GM19397 (cell line): ENCODE measurements at regions not wholly inside any gene's neighbourhood (a gene's known extent, or its start where the extent isn't known, plus 50 kb on each side); places are given as distances from the start of the nearest gene placed in this dataset.

Experiments used
- ATAC-seq: cut with Tn5 transposase; IDR thresholded peaks from one replicate; pipeline ENCODE4 v1.9.1; 2021; ENCODE audit warnings: mild to moderate bottlenecking, moderate library complexity; ENCODE audit not compliant: unreplicated experiment

DNA sequence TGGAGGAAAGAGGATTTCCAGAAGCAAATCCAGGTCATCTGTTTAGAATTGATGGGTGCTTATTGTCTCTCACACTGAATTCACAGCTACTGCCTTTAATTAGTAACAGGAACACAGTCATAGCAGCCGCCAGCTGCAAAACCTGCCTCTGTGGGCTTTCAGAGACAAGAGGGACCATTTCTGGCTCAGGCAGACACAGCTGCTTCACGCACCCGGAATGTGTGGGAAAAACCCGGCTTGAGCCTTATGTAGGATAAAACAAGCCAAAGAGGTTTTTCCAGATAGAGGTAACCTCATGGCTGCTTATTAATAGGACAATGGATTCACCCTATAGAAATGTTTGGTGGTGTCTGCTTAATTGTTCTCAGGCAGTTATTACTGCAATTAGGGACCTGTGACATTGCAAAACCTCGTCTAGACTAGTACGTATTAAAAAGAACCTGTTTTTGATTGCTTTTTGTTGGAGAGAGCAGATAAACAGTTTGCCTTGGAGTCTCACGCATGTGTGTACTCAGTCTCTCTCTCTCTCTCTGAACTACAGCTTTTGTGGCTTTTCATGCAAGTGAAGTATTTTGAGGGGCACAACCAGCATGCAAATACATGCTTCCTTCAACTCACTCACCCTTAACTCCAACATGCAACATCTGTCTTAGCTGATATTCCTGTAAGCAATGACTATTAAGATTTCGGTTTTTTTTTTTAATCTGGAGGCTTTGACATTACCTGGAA is 302.7 kb downstream of the PLK2 start:
- ATAC-seq = no peak

DNA sequence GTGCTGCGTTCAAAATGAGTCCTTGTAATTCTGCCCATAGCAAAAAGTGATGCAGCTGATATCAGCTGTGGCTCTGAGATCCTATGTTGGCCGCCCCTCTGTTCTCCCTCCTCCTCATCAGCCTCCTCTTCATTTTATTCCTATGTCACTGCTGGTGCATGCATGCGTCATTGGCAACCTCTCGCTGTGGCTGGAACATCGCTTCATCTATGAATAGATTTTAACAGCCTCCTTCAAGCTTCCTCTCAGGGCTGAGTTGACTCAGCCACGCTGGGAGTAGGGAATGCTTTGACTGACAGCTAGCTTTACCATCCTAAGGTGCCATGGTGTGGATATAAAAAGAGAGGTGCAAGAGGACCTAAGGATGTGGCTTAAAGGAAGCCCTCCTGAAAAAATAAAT is 303.5 kb downstream of the PLK2 start:
- no peak for ATAC-seq

DNA sequence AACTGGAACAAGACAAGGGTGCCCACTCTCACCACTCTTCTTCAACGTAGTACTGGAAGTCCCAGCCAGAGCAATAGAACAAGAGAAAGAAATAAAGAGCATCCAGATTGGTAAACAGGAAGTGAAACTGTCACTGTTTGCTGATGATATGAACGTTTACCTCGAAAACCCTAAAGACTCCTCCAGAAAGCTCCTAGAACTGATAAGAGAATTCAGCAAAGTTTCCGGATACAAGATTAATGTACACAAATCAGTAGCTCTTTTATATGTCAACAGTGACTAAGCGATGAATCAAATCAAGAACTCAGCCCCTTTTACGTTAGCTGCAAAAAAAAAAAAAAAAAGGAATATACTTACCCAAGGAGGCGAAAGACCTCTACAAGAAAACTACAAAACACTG is 306.6 kb downstream of the PLK2 start:
- no peak for ATAC-seq

DNA sequence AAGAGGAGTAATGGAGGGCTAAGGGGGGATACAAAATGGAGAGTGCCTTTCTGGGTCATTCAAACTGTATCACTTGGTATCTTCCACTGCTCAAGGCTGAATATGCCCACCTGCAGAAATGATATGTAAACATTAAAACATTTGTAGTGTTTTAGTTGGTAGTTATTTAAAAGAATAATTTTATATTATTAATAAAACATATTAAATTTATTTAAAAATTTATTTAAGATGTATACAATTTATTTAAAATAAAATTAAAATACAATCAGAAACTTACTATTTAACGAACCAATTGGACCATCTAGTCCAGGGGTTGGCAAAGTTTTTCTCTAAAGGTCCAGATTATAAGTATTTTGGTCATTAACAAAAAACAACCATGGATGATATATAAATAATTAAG is 308.5 kb downstream of the PLK2 start:
- ATAC-seq = no peak

DNA sequence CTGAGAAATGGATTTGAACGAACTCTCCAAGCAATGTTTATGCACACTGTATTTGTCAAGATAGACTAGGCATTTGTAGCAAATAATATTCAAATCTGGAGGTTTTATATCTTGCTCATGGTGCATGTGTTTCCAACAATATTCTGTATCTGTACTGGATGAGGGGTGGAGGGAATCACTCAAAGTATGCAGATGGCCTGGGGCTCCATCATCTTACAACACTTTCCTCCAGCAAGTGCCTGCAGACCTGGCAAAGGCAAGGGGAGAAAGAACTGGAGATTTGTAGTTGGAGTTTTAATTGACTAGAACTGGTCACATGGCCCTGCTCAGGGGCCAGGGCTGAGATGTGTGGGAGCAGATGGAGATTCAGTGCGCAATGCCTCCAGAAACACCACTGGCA is 309.0 kb downstream of the PLK2 start:
- no peak for ATAC-seq

DNA sequence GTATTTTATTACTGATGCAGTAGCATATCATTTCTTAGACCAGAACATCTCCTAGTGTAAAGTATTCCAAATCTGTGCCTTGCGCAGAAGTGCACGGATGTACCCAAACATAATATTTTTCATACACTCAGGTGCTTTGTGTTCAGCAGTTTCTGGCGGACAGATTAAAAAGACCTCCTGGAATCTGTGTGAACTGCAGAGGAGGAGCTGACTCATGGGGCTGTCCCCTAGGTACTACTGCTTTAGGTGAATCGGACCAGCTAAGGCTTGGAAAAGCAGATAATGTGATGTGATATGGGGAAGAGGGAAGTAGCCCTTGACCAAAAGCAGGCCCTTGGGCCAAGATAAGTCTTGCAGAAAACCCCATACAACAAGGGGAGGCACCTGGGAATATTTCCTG is 310.1 kb downstream of the PLK2 start:
- no peak for ATAC-seq

DNA sequence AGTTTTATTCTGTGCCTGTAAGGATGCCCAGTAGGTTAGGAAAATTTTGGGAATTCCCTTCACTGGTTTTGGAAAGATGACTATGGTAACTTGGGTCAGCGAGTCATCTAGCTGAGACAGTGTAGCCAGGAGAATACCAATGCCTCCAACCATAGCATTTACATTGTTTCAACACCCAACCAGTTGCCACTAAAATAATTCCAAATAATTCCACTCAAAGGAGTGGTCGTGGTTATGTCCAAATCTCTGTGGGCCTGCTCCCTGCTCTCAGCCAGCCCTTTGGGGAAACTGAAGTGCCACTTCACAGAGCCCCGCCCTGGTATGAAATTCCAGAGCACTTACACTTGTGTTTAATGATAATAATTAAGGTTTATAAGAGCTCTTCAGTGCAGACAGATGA is 310.5 kb downstream of the PLK2 start:
- ATAC-seq = no peak

DNA sequence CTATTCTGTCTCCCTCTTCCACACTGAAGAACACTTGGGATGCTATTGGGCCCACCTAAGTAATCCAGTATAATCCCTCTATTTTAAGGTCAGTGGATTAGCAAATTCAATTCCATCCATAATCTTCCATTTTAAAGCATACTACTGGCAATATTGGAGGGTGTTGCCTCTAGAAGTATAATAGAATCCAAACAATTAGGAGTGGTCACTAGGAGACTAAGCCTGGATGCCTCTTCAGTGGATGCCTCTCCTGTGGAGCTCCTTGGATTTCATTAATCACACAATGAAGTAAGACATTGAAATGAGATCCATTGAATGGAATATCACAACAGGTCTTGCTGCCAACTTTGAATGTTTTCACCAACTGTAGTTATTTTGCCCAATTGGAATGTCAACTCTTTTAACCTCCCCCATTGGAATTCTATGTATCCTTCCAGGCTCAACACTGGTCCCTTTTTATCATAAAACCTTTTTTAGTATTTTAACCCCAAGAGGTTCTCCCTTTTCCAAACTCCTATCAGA is 311.6 kb downstream of the PLK2 start:
- no peak for ATAC-seq

DNA sequence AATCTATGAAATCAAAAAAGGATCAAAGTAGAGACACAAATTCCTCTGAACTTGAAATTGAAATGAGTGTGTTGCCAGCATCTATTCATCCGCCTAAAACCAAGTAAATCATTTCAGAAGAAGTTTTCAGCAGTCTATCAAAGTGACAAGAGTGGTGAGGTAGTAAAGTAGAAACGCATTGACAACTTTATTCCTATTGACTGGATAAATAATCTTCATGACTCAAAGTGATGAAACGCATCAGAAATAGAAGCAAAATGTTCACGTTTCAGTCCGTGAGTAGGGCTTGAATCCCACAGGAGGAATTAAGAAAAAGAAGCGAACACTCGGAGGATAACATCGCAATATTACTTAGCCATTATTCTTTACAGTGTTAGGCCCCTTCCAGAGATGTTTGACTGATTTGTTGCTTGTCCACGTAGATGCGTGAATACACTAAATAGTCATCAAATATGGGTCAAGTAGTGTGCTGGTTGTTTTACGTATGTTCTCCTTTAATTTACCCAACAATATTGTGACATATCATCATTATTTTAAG is 314.4 kb downstream of the PLK2 start:
- ATAC-seq = no peak

DNA sequence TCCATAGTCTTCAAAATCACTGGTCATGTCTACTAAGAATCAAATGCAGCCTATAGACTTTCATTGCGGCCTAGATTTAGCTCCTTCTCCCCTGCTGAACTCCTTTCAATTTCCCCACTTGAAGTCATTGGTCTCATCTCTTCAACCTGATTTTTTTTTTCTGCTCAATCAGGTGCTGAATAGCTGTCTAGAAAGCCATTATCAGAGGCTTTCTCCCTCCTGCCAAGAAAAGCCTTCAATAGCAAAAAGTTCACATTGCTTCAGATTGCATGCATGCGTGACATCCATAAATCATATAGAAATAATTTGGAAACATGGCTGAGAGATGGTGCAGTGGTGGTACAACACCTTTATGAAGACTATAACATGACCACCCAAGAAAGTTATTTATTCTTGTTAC is 316.2 kb downstream of the PLK2 start:
- no peak for ATAC-seq

DNA sequence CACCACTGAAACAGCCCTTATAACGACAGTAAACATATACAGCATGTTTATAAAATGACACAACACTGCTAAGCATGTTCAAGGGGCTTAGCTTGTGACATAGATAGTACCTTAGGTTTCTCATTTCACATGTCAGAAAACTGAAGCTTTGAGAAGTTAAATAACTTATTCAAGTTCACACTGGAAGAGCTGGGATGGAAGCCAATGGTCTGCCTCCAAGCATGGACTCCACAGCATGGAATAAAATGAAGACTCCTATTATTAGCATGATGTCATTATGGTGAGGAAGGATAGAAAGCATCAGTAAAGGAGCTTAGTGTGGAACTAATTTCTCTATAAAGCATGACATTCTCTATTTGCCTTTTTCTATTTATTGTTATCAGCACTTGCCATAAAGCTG is 316.7 kb downstream of the PLK2 start:
- ATAC-seq = no peak

DNA sequence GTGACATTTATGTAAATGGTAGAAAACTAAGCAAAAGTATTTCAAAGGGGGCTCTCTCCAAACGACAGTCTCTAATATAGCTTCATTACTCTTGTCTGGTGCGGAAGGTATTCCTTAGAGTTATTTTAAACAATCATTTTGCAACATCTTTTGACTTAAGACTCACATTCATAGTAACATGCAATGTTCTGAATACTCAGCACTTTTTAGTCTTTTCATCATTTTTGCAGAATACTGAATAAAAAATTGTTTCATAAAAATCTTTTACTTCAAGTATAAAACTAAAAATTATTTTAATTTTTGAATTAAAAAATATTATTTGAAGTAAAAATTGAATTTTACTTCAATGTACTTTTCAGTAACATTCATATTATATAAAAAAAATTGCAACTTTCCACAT is 321.1 kb downstream of the PLK2 start:
- no peak for ATAC-seq

DNA sequence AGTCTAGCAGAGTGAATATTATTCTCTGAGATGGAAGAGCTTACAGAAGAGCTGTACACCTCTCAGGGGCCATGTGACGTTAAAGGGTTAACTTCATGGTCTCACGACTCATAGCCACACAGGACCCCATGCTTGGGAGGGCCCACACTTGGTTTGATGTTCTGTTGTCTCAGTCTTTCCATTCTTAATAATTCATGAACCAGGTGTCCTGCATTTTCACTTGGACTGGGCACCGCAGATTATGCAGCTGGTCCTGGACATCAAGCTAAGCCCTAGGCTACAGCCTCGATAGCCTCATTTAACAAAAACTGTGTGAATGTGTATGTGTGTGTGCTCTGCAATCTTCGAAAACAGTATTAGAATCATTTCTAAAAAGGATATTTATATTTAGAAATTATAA is 323.5 kb downstream of the PLK2 start:
- no peak for ATAC-seq

DNA sequence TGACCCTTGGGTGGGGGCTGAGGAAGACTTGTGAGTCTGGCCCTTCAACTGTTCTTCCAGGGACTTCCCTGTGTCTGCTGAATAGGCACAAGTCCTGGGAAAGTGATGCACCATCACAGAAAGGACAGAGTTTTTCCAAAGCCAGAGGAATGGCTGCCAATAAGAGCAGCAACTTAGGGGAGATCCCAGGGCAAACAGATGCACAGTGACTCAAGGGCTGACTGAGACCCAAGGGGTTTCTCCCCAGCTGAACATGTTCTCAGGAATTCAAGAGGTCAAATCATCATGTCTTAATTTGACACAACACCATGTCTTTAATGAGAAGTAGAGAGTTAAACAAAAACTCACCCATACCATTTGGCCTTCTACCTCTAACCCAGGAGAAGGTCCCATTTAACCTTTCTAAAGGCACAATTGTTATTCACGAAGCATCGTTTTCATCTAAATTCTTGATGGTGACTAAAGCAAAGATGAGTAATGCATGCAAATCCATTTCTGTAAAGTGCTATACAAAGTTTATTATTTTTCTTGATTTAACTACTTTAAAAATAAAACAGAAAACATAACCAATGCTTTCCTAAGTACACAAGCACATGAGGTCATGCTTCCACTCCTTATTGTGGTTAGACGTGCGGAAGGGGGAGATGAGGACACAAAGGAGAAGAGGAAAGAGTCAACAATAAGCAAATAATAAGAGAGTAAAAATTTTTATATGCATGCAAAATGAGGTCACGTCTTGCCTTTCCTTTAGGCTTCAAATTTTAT is 324.1 kb downstream of the PLK2 start:
- no peak for ATAC-seq

DNA sequence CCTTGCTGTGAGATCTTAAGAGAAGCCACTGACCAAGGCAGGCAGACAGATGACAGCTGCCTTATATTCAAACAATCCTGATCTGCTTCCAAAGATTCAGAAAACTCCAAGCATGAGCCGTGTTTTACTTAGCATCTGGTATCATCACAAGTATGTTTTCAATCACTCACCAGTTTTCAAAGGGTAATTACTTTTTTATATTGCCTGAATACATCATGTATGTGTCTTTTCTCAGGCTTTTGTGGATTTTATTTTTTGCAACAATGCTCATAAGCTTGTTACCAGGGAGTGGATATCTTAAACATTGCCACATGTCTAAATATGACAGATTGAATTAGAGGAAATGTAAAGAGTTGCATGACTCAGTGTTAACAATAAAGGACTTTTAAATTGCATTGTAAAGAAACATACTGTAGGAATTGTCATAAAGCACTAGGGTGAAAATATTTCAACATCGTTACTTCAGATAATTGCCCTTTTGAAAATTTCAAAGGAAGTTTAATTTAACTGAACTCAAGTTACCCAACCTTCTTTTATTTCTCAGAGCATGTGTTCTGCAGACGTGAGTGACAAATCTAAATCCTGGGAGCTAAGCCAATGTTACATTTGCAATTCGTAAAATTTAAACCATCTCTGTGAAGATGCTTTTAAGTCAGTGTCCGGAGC is 326.1 kb downstream of the PLK2 start:
- no peak for ATAC-seq

DNA sequence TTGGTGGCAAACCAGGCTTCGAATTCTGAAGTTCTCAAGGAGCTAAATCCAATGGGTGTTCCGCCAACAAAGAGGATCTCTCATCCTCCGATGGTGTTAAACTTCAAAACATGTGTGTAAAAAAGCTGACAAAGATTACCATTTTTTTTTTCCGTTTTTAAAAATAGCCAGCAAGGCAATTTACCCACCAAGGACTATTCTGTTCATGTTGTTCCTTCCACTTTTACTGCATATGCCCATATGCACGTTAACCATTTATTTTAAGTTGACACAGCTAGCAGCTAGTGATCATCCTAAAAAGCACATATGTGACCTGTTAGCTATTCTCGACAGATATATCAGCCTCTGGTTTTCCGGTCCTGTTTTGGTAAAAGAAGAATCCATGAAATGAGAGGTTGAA is 326.7 kb downstream of the PLK2 start:
- ATAC-seq = no peak

DNA sequence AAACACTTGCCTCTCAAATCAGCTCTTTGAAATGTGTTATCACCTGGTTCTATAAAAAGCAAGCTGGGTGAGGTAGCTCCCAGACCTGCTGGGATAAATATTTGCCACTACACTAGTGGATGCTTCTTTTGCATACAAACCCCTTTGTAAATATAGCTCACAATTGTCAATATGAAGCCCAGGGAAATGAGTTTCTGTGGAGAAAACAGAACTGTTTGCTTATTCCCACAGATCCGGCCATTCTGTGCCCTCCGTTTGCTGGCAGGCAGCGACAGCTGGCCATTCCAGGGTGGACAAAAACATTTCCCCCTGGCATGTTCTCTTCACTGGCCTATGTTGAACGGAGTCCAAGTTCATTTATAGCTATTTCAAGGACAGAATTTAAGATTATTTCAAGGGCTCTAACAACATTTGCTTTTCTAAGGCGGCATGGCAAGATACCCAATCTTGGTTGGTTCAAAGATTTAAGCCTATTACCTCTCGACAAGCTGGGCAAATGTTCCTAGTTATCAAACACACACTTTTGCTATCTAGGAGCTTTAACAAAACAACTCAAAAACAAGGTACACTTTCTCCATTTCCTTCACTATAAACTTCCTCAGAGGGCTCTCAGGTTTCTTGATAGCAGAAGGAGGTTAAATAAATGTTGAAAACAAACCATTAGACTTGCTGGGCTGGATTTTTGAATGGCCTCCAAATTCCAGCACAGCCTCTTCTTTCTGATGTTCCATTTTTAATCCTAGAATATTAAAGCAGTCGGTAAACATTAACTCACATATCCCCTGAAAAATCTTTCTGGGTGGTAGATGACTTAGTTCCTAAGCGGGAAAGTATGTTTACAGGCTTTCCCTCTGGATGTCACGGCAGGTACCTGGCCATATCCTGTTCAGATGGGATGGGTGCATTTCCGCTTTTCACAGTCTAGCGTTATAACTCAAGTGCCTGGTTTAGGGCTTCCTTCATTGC is 332.3 kb downstream of the PLK2 start:
- no peak for ATAC-seq

DNA sequence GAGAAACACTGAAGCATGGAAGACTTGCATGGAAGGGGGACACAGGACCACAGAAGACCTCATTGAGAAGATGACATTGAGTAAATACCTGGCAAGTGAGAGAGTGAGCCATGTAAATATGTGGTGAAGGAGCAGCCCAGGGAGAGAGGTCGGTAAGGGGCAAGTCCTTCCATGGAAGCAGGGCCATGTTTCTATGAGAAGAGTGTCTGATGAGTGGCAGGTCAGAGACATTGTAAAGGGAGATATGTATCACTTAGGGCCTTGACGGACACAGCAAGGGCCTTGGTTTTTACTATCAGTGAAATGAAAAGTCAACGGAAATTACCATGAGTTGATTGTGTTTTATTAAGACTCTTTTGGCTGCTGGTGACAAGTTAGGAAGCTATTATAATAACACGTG is 336.4 kb downstream of the PLK2 start:
- ATAC-seq = no peak

DNA sequence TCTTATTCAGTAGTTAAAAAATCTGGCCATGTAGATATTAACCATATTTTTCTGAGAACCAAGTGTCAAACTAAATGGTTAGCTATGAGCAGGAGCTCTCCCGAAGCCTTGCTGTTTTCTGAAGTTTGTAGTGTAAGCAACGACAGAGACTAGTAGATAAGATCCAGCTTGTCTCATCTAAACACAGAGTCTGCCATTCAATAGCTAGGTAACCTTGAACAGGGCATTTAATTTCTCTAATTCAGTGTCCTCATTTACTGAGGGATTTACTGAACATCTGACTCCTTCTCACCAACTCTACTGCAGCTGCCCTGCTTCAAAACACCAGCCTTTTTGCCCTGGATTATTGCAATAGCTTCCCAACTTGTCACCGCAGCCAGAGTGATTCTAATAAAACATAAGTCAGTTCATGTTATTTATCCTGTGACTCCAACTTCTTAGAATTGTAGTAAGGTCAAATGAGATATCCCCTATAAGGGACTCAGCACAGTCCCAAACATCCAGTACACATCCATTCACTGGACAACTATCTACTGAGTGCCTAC is 337.0 kb downstream of the PLK2 start:
- no peak for ATAC-seq

DNA sequence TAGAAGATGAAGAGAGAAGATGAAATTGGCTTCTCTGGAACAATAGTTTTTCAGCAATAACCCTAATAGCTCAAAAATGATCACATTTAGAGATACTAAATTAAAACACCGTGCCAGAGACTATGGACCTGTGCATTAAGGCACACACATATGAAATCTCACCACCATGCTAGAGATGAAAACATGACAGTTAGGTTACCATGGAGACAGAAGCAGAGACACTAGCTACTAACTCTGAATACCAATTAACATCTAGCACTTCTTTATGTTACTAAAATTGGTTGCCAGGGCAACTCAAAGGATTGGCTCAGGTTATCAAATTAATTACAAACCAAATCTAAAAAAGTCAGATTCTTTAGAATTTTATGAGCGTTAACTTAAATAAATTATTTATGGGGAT is 337.7 kb downstream of the PLK2 start:
- ATAC-seq = no peak
